22Rv1 (cell line): ENCODE measurements at regions not wholly inside any gene's neighbourhood (a gene's known extent, or its start where the extent isn't known, plus 50 kb on each side); places are given as distances from the start of the nearest gene placed in this dataset.

Experiments used
- ZFX ChIP-seq: fragments of 450-650 bp; IDR thresholded peaks from 2 replicates; pipeline ENCODE4 v1.6.1; 2017; ENCODE audit warnings: antibody characterized with exemption, borderline replicate concordance
- TF ChIP-seq, protein P1 (sequence below): fragments of 450-650 bp; IDR thresholded peaks from 2 replicates; pipeline ENCODE4 v1.5.1; 2017; ENCODE audit warnings: mild to moderate bottlenecking

DNA sequence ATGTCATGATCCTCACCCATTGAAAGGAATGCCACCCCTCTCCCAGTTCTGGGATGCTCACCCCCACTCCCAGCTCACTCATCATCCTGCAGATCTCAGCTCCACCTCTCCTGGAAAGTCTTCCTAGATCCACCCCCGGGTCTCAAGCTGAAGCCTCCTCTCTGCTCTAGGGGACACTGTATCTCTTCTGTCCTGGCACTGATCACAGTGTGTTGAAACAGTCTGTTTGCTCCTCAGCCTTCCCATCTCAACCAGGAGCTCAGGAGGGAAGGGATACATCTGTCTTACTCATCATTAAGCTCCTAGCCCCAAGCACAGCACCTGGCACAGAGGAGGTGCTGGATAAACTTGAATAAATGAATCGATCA lies 80.1 kb downstream of the MRPL14 start:
- TF ChIP-seq, protein P1, sequence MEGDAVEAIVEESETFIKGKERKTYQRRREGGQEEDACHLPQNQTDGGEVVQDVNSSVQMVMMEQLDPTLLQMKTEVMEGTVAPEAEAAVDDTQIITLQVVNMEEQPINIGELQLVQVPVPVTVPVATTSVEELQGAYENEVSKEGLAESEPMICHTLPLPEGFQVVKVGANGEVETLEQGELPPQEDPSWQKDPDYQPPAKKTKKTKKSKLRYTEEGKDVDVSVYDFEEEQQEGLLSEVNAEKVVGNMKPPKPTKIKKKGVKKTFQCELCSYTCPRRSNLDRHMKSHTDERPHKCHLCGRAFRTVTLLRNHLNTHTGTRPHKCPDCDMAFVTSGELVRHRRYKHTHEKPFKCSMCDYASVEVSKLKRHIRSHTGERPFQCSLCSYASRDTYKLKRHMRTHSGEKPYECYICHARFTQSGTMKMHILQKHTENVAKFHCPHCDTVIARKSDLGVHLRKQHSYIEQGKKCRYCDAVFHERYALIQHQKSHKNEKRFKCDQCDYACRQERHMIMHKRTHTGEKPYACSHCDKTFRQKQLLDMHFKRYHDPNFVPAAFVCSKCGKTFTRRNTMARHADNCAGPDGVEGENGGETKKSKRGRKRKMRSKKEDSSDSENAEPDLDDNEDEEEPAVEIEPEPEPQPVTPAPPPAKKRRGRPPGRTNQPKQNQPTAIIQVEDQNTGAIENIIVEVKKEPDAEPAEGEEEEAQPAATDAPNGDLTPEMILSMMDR = no peak
- no peak for TF ChIP-seq ZFX
